ENCODE measurements at regions not wholly inside any gene's neighbourhood (a gene's known extent, or its start where the extent isn't known, plus 50 kb on each side); places are given as distances from the start of the nearest gene placed in this dataset.

DNA sequence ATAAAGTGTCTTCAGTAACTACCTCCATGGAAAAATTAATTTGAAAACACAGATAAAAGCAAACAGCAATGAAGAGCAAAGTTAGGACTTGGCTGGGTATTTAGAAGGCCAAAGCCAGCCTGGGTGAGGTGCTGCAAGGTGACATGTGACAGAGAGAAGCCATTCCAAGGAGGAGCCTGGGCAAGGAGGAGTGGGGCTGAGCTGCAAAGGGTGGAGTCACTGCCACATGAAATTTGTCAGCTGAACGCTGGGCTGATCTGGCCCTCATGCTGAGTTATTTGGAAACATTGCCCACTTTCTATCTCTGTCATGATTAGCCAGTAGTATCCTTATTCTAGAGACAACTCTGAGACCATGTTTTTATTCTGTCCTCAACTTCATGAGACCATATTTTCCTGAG, 76.3 kb downstream of the PERP start:
- TF ChIP-seq BACH2 (CRISPR knock-in tag; IDR thresholded peaks at IDR 0.05; ENCODE audit: borderline replicate concordance) (no peak), SNAI2 (CRISPR knock-in tag; IDR thresholded peaks at IDR 0.05) (no peak), ZFP30 (CRISPR knock-in tag; IDR thresholded peaks at IDR 0.05) (no peak), CSDC2 (CRISPR knock-in tag; IDR thresholded peaks at IDR 0.05) (no peak), ARNTL (CRISPR knock-in tag; IDR thresholded peaks at IDR 0.05; ENCODE audit: borderline replicate concordance, low read depth) (no peak), ZFP3 (CRISPR knock-in tag; IDR thresholded peaks at IDR 0.05) (no peak), ZNF565 (CRISPR knock-in tag; conservative IDR thresholded peaks at IDR 0.05; ENCODE audit: low read depth) (no peak), ISL1 (CRISPR knock-in tag; IDR thresholded peaks at IDR 0.05) (no peak), ESRRG (CRISPR knock-in tag; IDR thresholded peaks at IDR 0.05) (no peak), ZNF8 (CRISPR knock-in tag; IDR thresholded peaks at IDR 0.05) (no peak), OSR1 (CRISPR knock-in tag; IDR thresholded peaks at IDR 0.05) (no peak)
- TF ChIP-seq, protein P1, sequence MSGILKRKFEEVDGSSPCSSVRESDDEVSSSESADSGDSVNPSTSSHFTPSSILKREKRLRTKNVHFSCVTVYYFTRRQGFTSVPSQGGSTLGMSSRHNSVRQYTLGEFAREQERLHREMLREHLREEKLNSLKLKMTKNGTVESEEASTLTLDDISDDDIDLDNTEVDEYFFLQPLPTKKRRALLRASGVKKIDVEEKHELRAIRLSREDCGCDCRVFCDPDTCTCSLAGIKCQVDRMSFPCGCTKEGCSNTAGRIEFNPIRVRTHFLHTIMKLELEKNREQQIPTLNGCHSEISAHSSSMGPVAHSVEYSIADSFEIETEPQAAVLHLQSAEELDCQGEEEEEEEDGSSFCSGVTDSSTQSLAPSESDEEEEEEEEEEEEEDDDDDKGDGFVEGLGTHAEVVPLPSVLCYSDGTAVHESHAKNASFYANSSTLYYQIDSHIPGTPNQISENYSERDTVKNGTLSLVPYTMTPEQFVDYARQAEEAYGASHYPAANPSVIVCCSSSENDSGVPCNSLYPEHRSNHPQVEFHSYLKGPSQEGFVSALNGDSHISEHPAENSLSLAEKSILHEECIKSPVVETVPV (CRISPR knock-in tag; IDR thresholded peaks at IDR 0.05): no peak
- TF ChIP-seq, protein P2, sequence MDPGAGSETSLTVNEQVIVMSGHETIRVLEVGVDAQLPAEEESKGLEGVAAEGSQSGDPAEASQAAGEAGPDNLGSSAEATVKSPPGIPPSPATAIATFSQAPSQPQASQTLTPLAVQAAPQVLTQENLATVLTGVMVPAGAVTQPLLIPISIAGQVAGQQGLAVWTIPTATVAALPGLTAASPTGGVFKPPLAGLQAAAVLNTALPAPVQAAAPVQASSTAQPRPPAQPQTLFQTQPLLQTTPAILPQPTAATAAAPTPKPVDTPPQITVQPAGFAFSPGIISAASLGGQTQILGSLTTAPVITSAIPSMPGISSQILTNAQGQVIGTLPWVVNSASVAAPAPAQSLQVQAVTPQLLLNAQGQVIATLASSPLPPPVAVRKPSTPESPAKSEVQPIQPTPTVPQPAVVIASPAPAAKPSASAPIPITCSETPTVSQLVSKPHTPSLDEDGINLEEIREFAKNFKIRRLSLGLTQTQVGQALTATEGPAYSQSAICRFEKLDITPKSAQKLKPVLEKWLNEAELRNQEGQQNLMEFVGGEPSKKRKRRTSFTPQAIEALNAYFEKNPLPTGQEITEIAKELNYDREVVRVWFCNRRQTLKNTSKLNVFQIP (CRISPR knock-in tag; IDR thresholded peaks at IDR 0.05; ENCODE audit: borderline replicate concordance, low read depth): no peak
- TF ChIP-seq, protein P3, sequence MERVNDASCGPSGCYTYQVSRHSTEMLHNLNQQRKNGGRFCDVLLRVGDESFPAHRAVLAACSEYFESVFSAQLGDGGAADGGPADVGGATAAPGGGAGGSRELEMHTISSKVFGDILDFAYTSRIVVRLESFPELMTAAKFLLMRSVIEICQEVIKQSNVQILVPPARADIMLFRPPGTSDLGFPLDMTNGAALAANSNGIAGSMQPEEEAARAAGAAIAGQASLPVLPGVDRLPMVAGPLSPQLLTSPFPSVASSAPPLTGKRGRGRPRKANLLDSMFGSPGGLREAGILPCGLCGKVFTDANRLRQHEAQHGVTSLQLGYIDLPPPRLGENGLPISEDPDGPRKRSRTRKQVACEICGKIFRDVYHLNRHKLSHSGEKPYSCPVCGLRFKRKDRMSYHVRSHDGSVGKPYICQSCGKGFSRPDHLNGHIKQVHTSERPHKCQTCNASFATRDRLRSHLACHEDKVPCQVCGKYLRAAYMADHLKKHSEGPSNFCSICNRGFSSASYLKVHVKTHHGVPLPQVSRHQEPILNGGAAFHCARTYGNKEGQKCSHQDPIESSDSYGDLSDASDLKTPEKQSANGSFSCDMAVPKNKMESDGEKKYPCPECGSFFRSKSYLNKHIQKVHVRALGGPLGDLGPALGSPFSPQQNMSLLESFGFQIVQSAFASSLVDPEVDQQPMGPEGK (CRISPR knock-in tag; IDR thresholded peaks at IDR 0.05; ENCODE audit: borderline replicate concordance): no peak
- no peak for ATAC-seq

DNA sequence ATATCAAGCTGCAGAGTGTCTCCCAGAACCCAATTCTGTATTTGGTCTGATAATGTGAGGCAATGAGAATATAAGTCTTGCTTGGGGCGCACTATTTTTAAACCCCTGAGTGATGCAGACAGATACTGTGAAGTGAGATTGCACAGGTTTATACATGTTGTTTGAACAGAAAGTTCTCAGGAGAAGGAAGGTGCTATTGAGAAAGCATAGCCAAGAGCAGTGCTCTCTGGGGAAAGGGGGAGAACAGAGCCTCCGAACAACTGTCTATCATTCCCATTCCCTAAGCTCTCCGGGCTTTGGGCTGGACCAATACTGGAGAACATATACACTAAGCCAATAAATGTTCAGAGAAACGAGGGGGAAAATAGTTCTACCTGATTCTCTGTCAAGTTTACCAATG, 75.8 kb downstream of the PERP start:
- TF ChIP-seq BACH2 (CRISPR knock-in tag; IDR thresholded peaks at IDR 0.05; ENCODE audit: borderline replicate concordance) (no peak), OSR1 (CRISPR knock-in tag; IDR thresholded peaks at IDR 0.05) (no peak), ARNTL (CRISPR knock-in tag; IDR thresholded peaks at IDR 0.05; ENCODE audit: borderline replicate concordance, low read depth) (no peak), ZFP3 (CRISPR knock-in tag; IDR thresholded peaks at IDR 0.05) (no peak), ZNF565 (CRISPR knock-in tag; conservative IDR thresholded peaks at IDR 0.05; ENCODE audit: low read depth) (no peak), SNAI2 (CRISPR knock-in tag; IDR thresholded peaks at IDR 0.05) (no peak), ZFP30 (CRISPR knock-in tag; IDR thresholded peaks at IDR 0.05) (no peak), TCF4 (CRISPR knock-in tag; IDR thresholded peaks at IDR 0.05; ENCODE audit: borderline replicate concordance) (no peak), CSDC2 (CRISPR knock-in tag; IDR thresholded peaks at IDR 0.05) (no peak), ZNF8 (CRISPR knock-in tag; IDR thresholded peaks at IDR 0.05) (no peak), RARB (CRISPR knock-in tag; IDR thresholded peaks at IDR 0.05) (no peak), TOX (CRISPR knock-in tag; IDR thresholded peaks at IDR 0.05; ENCODE audit: borderline replicate concordance) (no peak), ZNF70 (CRISPR knock-in tag; IDR thresholded peaks at IDR 0.05) (no peak), ZC3H10 (CRISPR knock-in tag; IDR thresholded peaks at IDR 0.05) (no peak)
- TF ChIP-seq, protein P2 (CRISPR knock-in tag; IDR thresholded peaks at IDR 0.05; ENCODE audit: borderline replicate concordance, low read depth): no peak
- TF ChIP-seq, protein P3 (CRISPR knock-in tag; IDR thresholded peaks at IDR 0.05; ENCODE audit: borderline replicate concordance): no peak
- TF ChIP-seq, protein P4, sequence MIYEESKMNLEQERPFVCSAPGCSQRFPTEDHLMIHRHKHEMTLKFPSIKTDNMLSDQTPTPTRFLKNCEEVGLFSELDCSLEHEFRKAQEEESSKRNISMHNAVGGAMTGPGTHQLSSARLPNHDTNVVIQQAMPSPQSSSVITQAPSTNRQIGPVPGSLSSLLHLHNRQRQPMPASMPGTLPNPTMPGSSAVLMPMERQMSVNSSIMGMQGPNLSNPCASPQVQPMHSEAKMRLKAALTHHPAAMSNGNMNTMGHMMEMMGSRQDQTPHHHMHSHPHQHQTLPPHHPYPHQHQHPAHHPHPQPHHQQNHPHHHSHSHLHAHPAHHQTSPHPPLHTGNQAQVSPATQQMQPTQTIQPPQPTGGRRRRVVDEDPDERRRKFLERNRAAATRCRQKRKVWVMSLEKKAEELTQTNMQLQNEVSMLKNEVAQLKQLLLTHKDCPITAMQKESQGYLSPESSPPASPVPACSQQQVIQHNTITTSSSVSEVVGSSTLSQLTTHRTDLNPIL (CRISPR knock-in tag; IDR thresholded peaks at IDR 0.05; ENCODE audit: low read depth): no peak
- TF ChIP-seq, protein P5, sequence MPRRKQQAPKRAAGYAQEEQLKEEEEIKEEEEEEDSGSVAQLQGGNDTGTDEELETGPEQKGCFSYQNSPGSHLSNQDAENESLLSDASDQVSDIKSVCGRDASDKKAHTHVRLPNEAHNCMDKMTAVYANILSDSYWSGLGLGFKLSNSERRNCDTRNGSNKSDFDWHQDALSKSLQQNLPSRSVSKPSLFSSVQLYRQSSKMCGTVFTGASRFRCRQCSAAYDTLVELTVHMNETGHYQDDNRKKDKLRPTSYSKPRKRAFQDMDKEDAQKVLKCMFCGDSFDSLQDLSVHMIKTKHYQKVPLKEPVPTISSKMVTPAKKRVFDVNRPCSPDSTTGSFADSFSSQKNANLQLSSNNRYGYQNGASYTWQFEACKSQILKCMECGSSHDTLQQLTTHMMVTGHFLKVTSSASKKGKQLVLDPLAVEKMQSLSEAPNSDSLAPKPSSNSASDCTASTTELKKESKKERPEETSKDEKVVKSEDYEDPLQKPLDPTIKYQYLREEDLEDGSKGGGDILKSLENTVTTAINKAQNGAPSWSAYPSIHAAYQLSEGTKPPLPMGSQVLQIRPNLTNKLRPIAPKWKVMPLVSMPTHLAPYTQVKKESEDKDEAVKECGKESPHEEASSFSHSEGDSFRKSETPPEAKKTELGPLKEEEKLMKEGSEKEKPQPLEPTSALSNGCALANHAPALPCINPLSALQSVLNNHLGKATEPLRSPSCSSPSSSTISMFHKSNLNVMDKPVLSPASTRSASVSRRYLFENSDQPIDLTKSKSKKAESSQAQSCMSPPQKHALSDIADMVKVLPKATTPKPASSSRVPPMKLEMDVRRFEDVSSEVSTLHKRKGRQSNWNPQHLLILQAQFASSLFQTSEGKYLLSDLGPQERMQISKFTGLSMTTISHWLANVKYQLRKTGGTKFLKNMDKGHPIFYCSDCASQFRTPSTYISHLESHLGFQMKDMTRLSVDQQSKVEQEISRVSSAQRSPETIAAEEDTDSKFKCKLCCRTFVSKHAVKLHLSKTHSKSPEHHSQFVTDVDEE (CRISPR knock-in tag; IDR thresholded peaks at IDR 0.05): no peak
- TF ChIP-seq, protein P1 (CRISPR knock-in tag; IDR thresholded peaks at IDR 0.05): no peak
- ATAC-seq: no peak
